ENCODE measurements at regions not wholly inside any gene's neighbourhood (a gene's known extent, or its start where the extent isn't known, plus 50 kb on each side); places are given as distances from the start of the nearest gene placed in this dataset.

DNA sequence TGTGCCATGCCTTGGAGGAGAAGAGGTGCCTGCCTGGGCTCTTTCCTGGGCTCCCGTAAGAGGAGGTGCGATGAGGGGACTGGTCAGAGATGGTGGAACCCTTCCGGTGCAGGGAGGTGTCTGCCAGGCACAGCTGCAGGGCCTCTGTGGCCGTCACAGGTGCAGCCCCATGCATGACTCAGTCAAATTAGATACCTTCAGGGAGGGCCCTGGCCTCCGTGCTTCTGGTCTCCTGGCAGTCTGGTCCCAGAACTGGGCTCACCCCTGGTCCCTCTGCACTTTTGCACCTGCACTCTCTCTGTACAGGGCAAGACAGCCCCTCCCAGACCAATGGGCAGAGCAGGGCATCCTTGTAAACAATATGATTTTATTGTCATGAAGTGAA lies 49.9 kb upstream of the LRPAP1 start:
- TF ChIP-seq POLR2A (IDR thresholded peaks at IDR 0.05): no peak
- TF ChIP-seq, protein P1, sequence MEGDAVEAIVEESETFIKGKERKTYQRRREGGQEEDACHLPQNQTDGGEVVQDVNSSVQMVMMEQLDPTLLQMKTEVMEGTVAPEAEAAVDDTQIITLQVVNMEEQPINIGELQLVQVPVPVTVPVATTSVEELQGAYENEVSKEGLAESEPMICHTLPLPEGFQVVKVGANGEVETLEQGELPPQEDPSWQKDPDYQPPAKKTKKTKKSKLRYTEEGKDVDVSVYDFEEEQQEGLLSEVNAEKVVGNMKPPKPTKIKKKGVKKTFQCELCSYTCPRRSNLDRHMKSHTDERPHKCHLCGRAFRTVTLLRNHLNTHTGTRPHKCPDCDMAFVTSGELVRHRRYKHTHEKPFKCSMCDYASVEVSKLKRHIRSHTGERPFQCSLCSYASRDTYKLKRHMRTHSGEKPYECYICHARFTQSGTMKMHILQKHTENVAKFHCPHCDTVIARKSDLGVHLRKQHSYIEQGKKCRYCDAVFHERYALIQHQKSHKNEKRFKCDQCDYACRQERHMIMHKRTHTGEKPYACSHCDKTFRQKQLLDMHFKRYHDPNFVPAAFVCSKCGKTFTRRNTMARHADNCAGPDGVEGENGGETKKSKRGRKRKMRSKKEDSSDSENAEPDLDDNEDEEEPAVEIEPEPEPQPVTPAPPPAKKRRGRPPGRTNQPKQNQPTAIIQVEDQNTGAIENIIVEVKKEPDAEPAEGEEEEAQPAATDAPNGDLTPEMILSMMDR (IDR thresholded peaks at IDR 0.05): no peak
- TF ChIP-seq POLR2AphosphoS5 (IDR thresholded peaks at IDR 0.05): no peak
- TF ChIP-seq EP300 (IDR thresholded peaks at IDR 0.05): no peak

Data from gastroesophageal sphincter (tissue), 3 donors.